ENCODE measurements at regions not wholly inside any gene's neighbourhood (a gene's known extent, or its start where the extent isn't known, plus 50 kb on each side); places are given as distances from the start of the nearest gene placed in this dataset.

- Histone ChIP-seq H3K4me1 (ENCODE audit: control insufficient read depth in 2 of 2, insufficient read depth in 2 of 2, low read length in 2 of 2) (no peaks in the 10 kb centered on the region), H3K4me3 (ENCODE audit: low read length in 2 of 2) (no peak overlapping the region), H3K9me3 (ENCODE audit: control insufficient read depth in 2 of 2, insufficient read depth in 1 of 2, low read length in 1 of 2) (no peaks in the 10 kb centered on the region), H3K27ac (ENCODE audit: low read depth in 1 of 2, low read length in 1 of 2) (no peak overlapping the region), H3K27me3 (ENCODE audit: control insufficient read depth in 2 of 2, insufficient read depth in 1 of 2, low read length in 1 of 2) (no peaks in the 10 kb centered on the region), H3K36me3 (ENCODE audit: control insufficient read depth in 2 of 2, insufficient read depth in 2 of 2, low read length in 1 of 2) (no peaks in the 10 kb centered on the region)
- DNase-seq (ENCODE audit: low read depth in 6 of 9, low spot score in 9 of 9), result no peak
- 91% methylated on average over 5 of the region's 5 CpGs for WGBS
These were observed 167.4 kb upstream of the BMP2 start for GRCh38 chr20:6599876-6600735.

GRCh38 chr20:6595704-6596103 lies 171.8 kb upstream of the BMP2 start:
- Histone ChIP-seq H3K4me3 (ENCODE audit: low read length in 2 of 2) (no peak overlapping the region), H3K36me3 (ENCODE audit: control insufficient read depth in 2 of 2, insufficient read depth in 2 of 2, low read length in 1 of 2) (no peaks in the 10 kb centered on the region), H3K27me3 (ENCODE audit: control insufficient read depth in 2 of 2, insufficient read depth in 1 of 2, low read length in 1 of 2) (no peaks in the 10 kb centered on the region), H3K9me3 (ENCODE audit: control insufficient read depth in 2 of 2, insufficient read depth in 1 of 2, low read length in 1 of 2) (no peaks in the 10 kb centered on the region), H3K27ac (ENCODE audit: low read depth in 1 of 2, low read length in 1 of 2) (no peak overlapping the region), H3K4me1 (ENCODE audit: control insufficient read depth in 2 of 2, insufficient read depth in 2 of 2, low read length in 2 of 2) (no peaks in the 10 kb centered on the region)
- DNase-seq (ENCODE audit: low read depth in 6 of 9, low spot score in 9 of 9), result no peak
- WGBS, result 30% methylated on average over 4 of the region's 4 CpGs

- WGBS, result 81% methylated on average over 8 of the region's 8 CpGs
These were observed 176.4 kb upstream of the BMP2 start for GRCh38 chr20:6590891-6591637.

GRCh38 chr20:6588296-6588695 lies 179.2 kb upstream of the BMP2 start:
- Histone ChIP-seq H3K9me3 (ENCODE audit: control insufficient read depth in 2 of 2, insufficient read depth in 1 of 2, low read length in 1 of 2) (no peaks in the 10 kb centered on the region), H3K27ac (ENCODE audit: low read depth in 1 of 2, low read length in 1 of 2) (no peak overlapping the region), H3K36me3 (ENCODE audit: control insufficient read depth in 2 of 2, insufficient read depth in 2 of 2, low read length in 1 of 2) (no peaks in the 10 kb centered on the region), H3K27me3 (ENCODE audit: control insufficient read depth in 2 of 2, insufficient read depth in 1 of 2, low read length in 1 of 2) (no peaks in the 10 kb centered on the region), H3K4me1 (ENCODE audit: control insufficient read depth in 2 of 2, insufficient read depth in 2 of 2, low read length in 2 of 2) (no peaks in the 10 kb centered on the region), H3K4me3 (ENCODE audit: low read length in 2 of 2) (no peak overlapping the region)
- DNase-seq (ENCODE audit: low read depth in 6 of 9, low spot score in 9 of 9), result no peak
- WGBS, result 96% methylated on average over 2 of the region's 2 CpGs

More at GRCh38 chr20:6590891-6591637, 176.4 kb upstream of the BMP2 start:
- Histone ChIP-seq H3K4me3 (ENCODE audit: low read length in 2 of 2) (no peak overlapping the region), H3K4me1 (ENCODE audit: control insufficient read depth in 2 of 2, insufficient read depth in 2 of 2, low read length in 2 of 2) (no peaks in the 10 kb centered on the region), H3K27me3 (ENCODE audit: control insufficient read depth in 2 of 2, insufficient read depth in 1 of 2, low read length in 1 of 2) (no peaks in the 10 kb centered on the region), H3K27ac (ENCODE audit: low read depth in 1 of 2, low read length in 1 of 2) (no peak overlapping the region), H3K36me3 (ENCODE audit: control insufficient read depth in 2 of 2, insufficient read depth in 2 of 2, low read length in 1 of 2) (no peaks in the 10 kb centered on the region), H3K9me3 (ENCODE audit: control insufficient read depth in 2 of 2, insufficient read depth in 1 of 2, low read length in 1 of 2) (no peaks in the 10 kb centered on the region)
- DNase-seq (ENCODE audit: low read depth in 6 of 9, low spot score in 9 of 9), result no peak

- no peaks in the 10 kb centered on the region for H3K4me1 ChIP-seq (ENCODE audit: control insufficient read depth in 2 of 2, insufficient read depth in 2 of 2, low read length in 2 of 2)
These were observed 184.2 kb upstream of the BMP2 start for GRCh38 chr20:6583134-6583738.

GRCh38 chr20:6582449-6582848 lies 185.0 kb upstream of the BMP2 start:
- Histone ChIP-seq H3K27ac (ENCODE audit: low read depth in 1 of 2, low read length in 1 of 2) (no peak overlapping the region), H3K27me3 (ENCODE audit: control insufficient read depth in 2 of 2, insufficient read depth in 1 of 2, low read length in 1 of 2) (no peaks in the 10 kb centered on the region), H3K36me3 (ENCODE audit: control insufficient read depth in 2 of 2, insufficient read depth in 2 of 2, low read length in 1 of 2) (no peaks in the 10 kb centered on the region), H3K9me3 (ENCODE audit: control insufficient read depth in 2 of 2, insufficient read depth in 1 of 2, low read length in 1 of 2) (no peaks in the 10 kb centered on the region), H3K4me1 (ENCODE audit: control insufficient read depth in 2 of 2, insufficient read depth in 2 of 2, low read length in 2 of 2) (no peaks in the 10 kb centered on the region), H3K4me3 (ENCODE audit: low read length in 2 of 2) (no peak overlapping the region)
- 76% methylated on average over 2 of the region's 2 CpGs for WGBS
- DNase-seq (ENCODE audit: low read depth in 6 of 9, low spot score in 9 of 9), result no peak

More at GRCh38 chr20:6583134-6583738, 184.2 kb upstream of the BMP2 start:
- Histone ChIP-seq H3K4me3 (ENCODE audit: low read length in 2 of 2) (no peak overlapping the region), H3K9me3 (ENCODE audit: control insufficient read depth in 2 of 2, insufficient read depth in 1 of 2, low read length in 1 of 2) (no peaks in the 10 kb centered on the region), H3K27ac (ENCODE audit: low read depth in 1 of 2, low read length in 1 of 2) (no peak overlapping the region), H3K27me3 (ENCODE audit: control insufficient read depth in 2 of 2, insufficient read depth in 1 of 2, low read length in 1 of 2) (no peaks in the 10 kb centered on the region), H3K36me3 (ENCODE audit: control insufficient read depth in 2 of 2, insufficient read depth in 2 of 2, low read length in 1 of 2) (no peaks in the 10 kb centered on the region)
- WGBS, result 69% methylated on average over 6 of the region's 6 CpGs
- DNase-seq (ENCODE audit: low read depth in 6 of 9, low spot score in 9 of 9), result peak in 5 of 9 donors; percentile 2 to 28 (median 6)

GRCh38 chr20:6580486-6580885 lies 187.0 kb upstream of the BMP2 start:
- Histone ChIP-seq H3K27ac (ENCODE audit: low read depth in 1 of 2, low read length in 1 of 2) (no peak overlapping the region), H3K4me1 (ENCODE audit: control insufficient read depth in 2 of 2, insufficient read depth in 2 of 2, low read length in 2 of 2) (no peaks in the 10 kb centered on the region), H3K27me3 (ENCODE audit: control insufficient read depth in 2 of 2, insufficient read depth in 1 of 2, low read length in 1 of 2) (no peaks in the 10 kb centered on the region), H3K36me3 (ENCODE audit: control insufficient read depth in 2 of 2, insufficient read depth in 2 of 2, low read length in 1 of 2) (no peaks in the 10 kb centered on the region), H3K4me3 (ENCODE audit: low read length in 2 of 2) (no peak overlapping the region), H3K9me3 (ENCODE audit: control insufficient read depth in 2 of 2, insufficient read depth in 1 of 2, low read length in 1 of 2) (no peaks in the 10 kb centered on the region)
- DNase-seq (ENCODE audit: low read depth in 6 of 9, low spot score in 9 of 9), result no peak
- 80% methylated on average over 4 of the region's 4 CpGs for WGBS

- no peak overlapping the region for H3K27ac ChIP-seq (ENCODE audit: low read depth in 1 of 2, low read length in 1 of 2)
- DNase-seq (ENCODE audit: low read depth in 6 of 9, low spot score in 9 of 9), result no peak
- no peaks in the 10 kb centered on the region for H3K36me3 ChIP-seq (ENCODE audit: control insufficient read depth in 2 of 2, insufficient read depth in 2 of 2, low read length in 1 of 2)
- H3K27me3 ChIP-seq (ENCODE audit: control insufficient read depth in 2 of 2, insufficient read depth in 1 of 2, low read length in 1 of 2), result no peaks in the 10 kb centered on the region
- H3K4me3 ChIP-seq (ENCODE audit: low read length in 2 of 2), result no peak overlapping the region
- H3K4me1 ChIP-seq (ENCODE audit: control insufficient read depth in 2 of 2, insufficient read depth in 2 of 2, low read length in 2 of 2), result no peaks in the 10 kb centered on the region
- WGBS, result 94% methylated on average over 3 of the region's 3 CpGs
- no peaks in the 10 kb centered on the region for H3K9me3 ChIP-seq (ENCODE audit: control insufficient read depth in 2 of 2, insufficient read depth in 1 of 2, low read length in 1 of 2)
These were observed 187.7 kb upstream of the BMP2 start for GRCh38 chr20:6579824-6580223.

- H3K27ac ChIP-seq (ENCODE audit: low read depth in 1 of 2, low read length in 1 of 2), result no peak overlapping the region
- H3K9me3 ChIP-seq (ENCODE audit: control insufficient read depth in 2 of 2, insufficient read depth in 1 of 2, low read length in 1 of 2), result no peaks in the 10 kb centered on the region
- H3K4me1 ChIP-seq (ENCODE audit: control insufficient read depth in 2 of 2, insufficient read depth in 2 of 2, low read length in 2 of 2), result no peaks in the 10 kb centered on the region
- WGBS, result 94% methylated on average over 5 of the region's 5 CpGs
- no peaks in the 10 kb centered on the region for H3K27me3 ChIP-seq (ENCODE audit: control insufficient read depth in 2 of 2, insufficient read depth in 1 of 2, low read length in 1 of 2)
- H3K4me3 ChIP-seq (ENCODE audit: low read length in 2 of 2), result no peak overlapping the region
- DNase-seq (ENCODE audit: low read depth in 6 of 9, low spot score in 9 of 9), result no peak
- H3K36me3 ChIP-seq (ENCODE audit: control insufficient read depth in 2 of 2, insufficient read depth in 2 of 2, low read length in 1 of 2), result no peaks in the 10 kb centered on the region
These were observed 188.1 kb upstream of the BMP2 start for GRCh38 chr20:6579417-6579816.

Data from thymus (tissue), 11 donors.